GM18868 (cell line): ENCODE measurements at regions not wholly inside any gene's neighbourhood (a gene's known extent, or its start where the extent isn't known, plus 50 kb on each side); places are given as distances from the start of the nearest gene placed in this dataset.

Experiments used
- ATAC-seq: cut with Tn5 transposase; IDR thresholded peaks from one replicate; pipeline ENCODE4 v1.9.1; 2021; ENCODE audit warnings: mild to moderate bottlenecking, moderate library complexity; ENCODE audit not compliant: unreplicated experiment

GRCh38 chr3:43970351-43970750 lies 271.3 kb upstream of the TOPAZ1 start:
- no peak for ATAC-seq

DNA sequence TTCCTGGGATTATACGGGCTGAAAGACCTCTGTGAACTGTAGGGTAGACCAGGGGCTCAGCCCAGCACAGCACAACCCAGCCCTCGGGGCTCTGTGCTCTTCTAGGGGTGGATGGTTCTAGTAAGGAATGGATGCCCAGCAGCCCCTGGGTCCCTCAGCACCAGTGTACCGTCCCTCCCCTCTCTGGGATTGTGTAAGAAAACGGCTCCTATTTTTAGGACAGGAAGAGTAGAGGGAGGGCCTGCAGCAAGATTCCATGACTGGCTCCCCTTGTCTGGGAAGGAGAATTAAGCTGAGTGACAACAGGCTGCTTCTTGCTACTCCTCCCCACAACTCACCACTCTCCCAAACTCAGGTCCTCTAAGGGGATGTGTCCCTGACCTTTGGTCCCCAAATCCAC lies 270.8 kb upstream of the TOPAZ1 start:
- ATAC-seq, result no peak

- ATAC-seq, result no peak
These were observed 270.2 kb upstream of the TOPAZ1 start for GRCh38 chr3:43971486-43971885.

- ATAC-seq, result no peak
These were observed 263.0 kb upstream of the TOPAZ1 start for GRCh38 chr3:43978708-43979107.

DNA sequence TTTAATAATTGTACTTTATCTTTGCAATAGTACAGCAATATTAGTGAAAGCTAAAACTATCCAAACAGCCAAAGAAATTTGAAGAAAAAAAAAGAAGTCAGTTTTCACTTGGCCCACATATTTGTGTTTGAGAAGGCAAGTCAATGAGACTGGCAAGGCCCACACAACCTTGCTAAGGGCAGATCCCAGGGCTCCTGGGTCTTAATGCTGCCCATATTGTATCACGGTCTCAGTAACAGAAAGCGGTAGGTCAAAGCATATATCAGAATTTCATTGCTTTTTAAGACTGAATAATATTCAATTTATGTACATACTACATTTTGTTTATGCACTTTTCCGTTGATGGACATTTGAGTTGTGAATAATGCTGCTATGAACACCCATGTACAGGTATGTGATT lies 262.0 kb upstream of the TOPAZ1 start:
- no peak for ATAC-seq

DNA sequence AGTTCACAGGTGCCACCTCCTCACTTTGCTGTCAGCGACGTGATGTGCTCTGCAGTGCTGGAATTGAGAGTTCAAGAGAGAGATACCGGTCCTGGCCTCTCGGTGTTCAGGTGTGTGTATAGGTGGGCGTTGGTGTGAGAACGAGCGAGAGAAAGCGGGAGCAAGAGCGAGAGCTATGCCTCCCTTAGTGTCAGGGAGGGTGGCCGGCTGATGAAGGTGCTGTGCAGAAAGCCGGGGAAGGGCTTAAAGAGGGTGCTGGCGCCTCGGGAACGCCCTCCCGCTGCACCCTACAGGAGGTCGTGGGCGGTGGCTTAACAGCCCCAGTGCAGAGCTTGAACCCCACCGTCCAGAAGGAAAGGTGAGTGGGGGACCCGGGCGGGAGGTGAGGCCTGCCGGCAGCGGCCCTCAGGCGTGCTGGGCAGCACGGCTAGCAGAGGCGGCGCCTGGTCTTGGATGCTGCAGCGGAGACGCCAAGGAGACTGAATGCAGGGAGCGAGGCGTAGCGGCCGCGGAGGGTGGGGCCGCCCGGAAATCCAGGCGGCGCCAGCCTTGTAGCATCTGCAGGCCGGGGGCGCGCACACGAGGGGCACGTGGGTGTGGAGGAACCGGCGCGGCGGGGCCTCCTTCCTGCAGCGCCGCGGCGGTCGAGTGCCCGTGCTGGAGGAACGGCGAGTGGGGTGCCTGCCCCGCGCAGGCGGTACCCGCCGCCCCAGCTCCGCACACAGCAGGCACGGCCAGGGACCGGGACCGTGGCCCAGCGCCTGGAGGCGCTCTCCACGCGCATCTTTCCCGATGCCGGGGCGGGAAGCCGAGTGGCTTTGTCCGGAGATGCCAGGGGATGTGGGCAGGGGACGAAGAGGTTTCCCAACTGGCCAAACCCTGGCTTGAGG lies 246.8 kb upstream of the TOPAZ1 start:
- peak; percentile 30 for ATAC-seq

- ATAC-seq, result no peak
These were observed 245.9 kb upstream of the TOPAZ1 start for GRCh38 chr3:43995547-43996378.

GRCh38 chr3:43996379-43997301 lies 245.0 kb upstream of the TOPAZ1 start:
- ATAC-seq, result peak; percentile 21

DNA sequence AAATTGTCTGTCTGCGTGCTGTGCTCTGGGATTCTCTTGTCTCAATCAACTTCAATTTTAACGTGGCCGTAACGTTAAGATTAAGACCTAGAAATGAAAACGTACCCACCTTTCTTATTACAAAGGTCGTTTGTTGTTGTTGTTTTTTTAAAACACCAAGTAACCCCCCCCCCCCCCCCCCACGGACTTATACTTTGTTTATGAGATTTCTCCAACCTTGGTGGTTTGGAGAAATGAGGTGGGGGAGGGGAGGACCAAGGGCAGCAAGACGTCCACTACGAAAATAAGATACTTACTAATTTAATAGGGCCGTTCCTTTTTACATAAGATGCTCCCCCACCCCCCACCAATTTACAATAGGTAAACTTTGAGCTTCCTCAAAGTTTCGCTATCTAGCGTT lies 244.4 kb upstream of the TOPAZ1 start:
- ATAC-seq, result no peak

GRCh38 chr3:43997788-43998369 lies 243.8 kb upstream of the TOPAZ1 start:
- no peak for ATAC-seq

DNA sequence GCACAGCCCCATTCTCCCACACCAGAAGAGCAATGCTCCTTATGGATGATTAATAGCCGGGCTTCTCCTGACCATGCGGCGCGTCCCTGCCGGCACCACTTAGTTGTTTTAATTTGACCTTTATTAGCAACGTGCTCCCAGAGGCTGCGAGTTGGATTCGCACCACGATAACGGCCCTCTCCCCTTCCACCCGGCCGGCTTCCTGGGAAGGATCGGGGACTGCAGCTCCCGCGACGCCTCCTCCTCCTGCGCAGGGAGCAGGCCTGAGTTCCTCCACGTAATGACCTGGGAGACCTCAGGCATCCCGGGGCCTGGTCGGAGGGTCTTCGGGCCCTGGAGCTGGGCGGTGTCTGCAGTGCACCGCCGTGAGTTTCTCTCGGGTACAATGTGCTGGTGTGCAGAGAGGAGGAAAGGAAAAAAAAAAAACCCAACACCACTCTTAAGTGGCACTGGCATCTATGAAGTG lies 243.3 kb upstream of the TOPAZ1 start:
- ATAC-seq, result peak; percentile 0

- ATAC-seq, result peak; percentile 60
These were observed 242.6 kb upstream of the TOPAZ1 start for GRCh38 chr3:43998836-43999727.

DNA sequence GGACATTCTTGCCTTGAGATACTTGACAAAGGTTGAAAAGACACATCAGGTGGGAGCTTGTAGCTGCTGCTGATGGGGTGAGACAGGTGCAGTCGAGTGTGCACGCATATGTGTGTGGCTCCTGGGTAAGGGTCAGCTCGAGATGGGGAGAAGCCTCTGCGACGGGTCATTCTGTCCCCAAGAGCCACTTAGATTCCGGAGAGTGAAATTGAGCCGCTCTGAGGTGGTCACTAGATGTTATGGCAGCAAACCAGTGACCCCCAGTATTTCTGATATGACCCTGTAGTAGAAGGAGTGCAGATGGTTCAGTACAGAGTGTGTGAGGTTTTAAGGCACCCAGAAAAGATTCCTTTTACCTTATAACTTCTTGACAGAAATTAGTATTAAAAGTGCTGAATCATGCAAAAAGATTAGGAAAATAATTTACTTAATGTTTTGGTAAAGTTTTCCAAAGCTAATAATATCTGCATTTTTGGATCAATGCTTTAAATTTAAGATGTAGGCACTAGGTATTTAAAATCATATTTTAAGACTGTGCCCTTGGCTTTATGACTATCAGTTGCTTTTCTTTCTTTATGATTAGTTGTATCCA lies 241.9 kb upstream of the TOPAZ1 start:
- no peak for ATAC-seq

DNA sequence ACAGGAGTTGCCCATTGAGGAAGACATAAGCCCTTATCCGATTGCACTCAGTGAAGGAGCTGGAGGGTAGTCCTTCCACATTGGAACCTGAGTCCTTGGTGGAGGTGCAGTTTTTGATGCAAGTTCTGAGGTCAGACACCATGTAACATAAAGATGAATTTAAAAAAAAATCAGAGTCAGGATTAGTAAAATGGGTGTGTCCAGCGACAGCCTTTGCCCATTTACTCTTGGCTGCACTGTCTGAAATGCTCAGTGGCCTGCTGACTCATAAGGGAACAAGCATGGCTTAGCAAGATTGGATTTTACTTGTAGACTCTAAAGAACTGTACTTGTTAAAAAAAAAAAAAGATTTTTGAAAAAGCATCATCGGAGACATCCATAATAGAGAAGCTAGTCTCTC lies 241.1 kb upstream of the TOPAZ1 start:
- peak; percentile 29 for ATAC-seq

- no peak for ATAC-seq
These were observed 240.6 kb upstream of the TOPAZ1 start for GRCh38 chr3:44001072-44001471.

DNA sequence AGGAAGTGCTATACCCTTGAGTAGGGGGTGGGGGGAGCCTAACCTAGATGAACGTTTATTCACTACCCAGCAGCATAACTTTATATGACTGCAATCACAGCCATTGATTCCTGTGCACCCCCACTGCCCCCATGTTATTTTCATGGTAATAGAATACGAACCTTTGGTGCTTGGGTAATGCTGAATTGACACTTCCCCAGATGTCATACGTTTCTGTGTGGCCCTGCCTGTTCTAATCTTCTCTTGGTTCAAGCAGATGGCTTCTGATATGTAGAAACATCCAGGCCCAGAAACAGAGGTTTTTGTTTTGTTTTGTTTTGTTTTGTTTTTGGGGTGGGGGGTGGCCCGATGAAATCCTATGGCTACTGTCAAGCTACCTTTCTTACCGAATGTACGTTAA lies 237.9 kb upstream of the TOPAZ1 start:
- ATAC-seq, result no peak

- ATAC-seq, result no peak
These were observed 230.0 kb upstream of the TOPAZ1 start for GRCh38 chr3:44011680-44012079.

DNA sequence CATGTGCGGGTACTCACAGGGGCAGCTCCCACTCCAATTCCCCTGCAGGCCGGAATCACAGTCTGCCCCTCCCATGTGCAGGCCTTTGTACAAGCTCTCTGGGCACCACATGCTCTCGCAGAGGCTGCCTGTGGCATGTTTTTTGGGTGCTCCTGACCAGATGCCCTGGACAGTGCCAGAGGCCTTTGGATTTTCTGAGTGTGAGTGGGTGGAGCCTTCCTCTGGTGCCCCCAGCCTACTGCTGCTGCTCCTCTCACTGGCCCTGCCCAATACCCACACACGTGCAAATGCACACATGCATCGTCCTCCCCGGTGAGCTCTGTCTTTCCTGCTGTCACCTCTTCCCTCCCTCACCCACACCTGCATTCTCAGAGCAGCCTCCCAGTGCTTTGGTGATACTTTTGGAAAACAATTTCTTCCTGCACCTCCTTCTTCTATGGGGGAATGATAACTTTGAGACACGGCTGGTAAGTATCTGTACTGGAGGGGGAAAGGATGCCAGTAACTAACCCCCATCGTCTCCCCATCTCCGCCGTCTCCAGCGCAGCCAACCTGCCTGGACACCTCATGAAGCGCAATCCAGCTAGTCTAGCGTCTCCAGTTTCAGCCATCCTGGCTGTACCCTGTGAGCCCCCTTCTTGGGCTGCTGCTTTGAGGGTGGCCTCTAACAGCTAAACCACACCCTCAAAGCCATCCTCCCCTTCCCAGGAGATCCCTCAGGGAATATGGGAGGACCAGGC lies 229.4 kb upstream of the TOPAZ1 start:
- ATAC-seq, result no peak
